AG20443 (cell line): ENCODE measurements at regions not wholly inside any gene's neighbourhood (a gene's known extent, or its start where the extent isn't known, plus 50 kb on each side); places are given as distances from the start of the nearest gene placed in this dataset.

ENCODE experiments used
- DNase-seq: peaks from one replicate; pipeline ENCODE4 v3.0.0; 2012; ENCODE audit warnings: low spot score, mixed read lengths

DNA sequence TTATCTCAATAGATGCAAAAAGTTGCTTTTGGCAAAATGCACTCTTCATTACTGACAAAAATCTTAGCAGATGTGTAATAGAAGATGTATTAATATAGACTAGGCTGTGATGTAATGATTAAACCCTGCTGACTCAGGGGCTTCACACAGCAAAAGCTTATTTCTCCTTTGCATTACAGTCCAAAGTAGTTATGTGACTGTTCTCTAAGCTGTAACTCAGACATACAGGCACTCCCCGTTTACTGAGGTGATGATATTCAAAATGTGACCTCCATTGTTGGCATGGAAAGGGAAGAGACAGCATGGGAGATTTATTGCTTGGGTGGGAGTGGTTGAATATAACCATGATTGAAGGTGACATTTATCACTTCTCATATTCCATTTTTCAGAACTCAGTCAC lies 331.5 kb downstream of the SNAPC1 start:
- no peak for DNase-seq

DNA sequence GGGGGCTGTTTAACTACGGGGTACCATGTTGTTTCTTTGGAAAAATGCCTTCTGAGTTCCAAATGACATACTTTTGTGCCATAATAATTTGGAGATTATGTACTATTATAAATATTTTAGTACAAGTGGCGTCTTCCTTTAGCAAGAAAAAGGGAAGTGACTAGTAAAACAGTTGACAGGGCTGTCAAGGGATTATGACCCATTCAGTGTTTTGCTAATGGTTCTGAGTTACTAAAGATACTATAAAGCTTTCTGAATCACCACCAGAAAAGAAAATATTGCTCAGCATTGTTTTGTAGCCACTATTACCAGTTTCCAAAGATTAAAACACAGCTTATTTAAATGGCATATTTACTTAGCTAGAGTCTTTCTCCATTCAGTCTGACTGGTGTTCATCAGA lies 334.9 kb downstream of the SNAPC1 start:
- no peak for DNase-seq

DNA sequence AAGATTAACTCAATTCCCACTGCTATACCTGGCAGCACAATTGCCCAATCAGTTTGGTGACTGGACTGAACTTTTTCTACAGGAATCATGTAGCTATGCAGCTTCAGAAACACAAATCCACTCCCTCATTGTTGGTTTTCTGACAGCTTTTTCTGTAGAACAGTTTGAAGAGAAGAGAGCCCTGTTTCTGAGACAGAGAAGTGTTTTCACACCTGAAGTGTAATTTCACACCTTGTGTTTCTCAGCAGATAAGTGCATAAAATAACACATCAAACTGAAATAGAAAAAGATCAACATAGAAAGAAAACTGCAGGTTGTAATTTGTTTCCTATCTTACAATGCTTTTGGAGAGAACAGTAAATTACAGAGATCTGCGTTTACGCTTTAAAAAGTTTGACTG lies 335.6 kb downstream of the SNAPC1 start:
- DNase-seq, result no peak

DNA sequence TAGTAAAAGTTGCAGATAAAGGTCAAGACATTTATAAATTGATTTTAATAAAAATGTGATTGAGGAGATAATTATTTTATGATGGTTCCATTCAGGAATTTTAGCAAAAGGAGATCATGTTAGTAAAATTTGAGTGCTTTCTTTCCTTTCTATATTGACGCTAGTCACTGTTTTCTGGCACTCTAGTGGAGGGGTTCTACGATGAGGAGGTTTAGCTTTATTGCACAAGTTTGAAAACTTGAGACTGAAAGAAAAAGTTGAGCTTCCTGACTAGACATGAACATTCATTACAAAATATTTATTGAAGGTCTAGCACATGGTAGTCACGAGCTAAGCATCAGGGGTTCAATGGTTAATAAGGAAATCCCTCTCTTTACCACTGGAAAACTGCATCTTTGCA lies 336.1 kb downstream of the SNAPC1 start:
- DNase-seq, result no peak

DNA sequence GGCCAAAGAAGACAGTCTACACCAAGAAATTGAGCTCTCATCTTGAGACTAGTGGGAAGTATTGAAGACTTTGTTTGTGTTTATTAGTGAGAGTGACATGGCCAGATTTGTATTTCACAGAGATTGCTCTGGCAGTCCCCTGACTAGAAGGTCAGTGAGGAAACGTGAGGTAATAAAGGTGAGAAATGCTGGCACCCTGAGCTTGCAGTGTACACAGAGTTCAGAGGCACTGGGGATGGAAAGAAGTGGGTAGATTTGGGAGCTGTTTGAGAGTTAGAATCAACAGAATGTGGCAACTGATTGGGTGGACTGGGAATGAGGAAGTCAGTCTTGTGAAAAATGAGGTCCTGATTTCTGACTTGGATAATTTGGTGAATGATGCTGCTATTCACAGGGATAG lies 336.9 kb downstream of the SNAPC1 start:
- DNase-seq, result no peak

DNA sequence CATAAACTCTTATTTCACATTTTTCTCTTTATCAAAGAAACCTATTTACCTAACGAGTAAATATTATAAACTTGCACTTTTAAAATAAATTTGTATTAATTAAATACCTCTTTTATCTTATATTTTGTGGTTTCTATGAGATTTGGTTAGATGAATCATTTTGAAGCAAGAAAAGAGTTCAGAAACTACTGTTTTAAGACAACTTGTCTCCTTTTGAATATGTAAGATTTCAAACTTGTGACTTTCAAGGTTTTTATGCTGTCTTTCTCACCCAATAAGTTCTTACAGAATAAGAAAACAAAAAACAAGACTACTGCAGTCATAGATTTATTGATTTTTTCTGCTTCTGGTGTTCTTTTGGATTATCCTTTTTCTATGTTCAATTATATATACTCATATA lies 339.0 kb downstream of the SNAPC1 start:
- no peak for DNase-seq

DNA sequence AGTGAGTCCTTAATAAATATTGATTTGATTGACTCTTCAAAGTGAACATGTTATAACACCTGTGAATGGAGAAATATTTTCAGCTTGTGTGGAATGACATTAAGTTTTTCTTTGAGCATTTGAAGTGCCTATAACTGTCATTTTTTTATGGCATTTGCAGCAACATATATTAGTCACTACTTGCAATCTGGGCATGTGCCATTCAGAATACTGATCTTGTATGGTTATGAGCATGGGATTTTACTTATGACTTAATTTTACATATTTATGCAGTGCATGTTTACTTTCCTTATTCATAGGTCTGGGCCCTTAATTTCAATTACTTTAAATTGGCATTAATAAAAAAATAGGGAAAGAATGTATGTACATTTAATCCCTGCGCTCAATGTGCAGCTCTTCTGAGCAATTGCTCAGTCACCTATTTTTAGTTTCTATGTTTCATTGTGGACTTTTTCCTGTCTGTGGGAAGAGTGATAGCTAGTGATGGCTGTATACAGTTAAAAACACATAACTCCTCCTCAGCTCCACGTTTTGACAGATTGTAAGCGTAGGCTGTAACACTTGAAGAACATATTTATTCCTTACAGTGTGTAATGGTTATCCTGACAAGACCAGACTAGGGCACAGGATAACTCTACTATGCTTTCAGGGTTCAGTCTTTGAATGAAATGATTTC lies 339.6 kb downstream of the SNAPC1 start:
- no peak for DNase-seq

DNA sequence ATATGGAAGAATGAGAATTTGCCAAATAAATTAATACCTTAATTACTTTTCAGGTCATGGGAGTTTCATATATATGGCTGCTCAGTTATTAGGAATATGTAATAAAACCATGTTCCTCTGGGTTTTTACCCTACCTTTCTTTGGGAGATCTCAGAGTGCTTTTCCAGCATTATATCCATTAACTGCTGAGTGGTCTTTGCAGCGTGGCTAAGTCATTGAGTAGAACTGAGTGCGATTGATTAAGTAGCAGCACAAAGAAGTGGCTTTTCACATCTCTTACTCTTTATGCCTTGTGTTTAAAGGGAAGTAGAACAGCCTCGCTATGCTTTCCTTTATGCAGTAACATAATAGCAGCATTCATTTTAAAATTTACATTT lies 340.1 kb downstream of the SNAPC1 start:
- no peak for DNase-seq

DNA sequence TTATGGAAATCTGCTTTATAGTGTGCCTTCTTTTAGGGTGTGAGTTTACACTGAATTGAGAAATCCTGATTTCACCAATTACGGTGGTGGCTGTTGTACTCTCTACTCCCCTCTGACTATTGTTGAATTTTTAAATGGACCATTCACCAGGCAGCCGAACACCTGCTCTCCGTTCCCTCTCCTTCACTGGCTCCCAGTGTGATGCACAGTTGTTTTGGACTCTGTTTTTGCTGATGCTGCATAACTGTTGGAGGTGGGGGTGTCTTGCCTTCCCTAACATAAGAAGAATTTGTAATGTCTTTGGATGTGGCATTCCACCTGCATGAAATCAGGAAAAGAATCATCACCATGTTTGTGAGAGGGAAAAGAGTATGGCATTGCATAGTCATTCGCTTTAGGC lies 341.2 kb downstream of the SNAPC1 start:
- no peak for DNase-seq

DNA sequence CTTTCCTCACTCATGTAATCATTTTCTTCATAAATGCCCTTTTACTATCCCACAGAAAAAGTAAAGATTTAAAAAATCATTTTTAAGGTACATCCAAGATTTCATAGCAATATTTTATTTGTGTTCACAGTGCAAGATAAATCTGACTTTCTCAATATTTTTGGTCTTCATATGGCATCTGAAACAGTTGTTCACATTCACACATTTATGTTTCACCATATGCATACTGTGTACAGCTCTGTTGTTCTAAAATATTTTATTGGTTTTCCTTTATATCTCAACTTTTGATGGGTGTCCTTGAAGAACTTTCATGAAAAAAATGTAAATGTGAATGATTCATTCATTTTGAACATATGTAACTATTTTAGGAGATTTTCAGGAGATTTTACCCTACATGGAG lies 348.7 kb downstream of the SNAPC1 start:
- DNase-seq, result no peak

DNA sequence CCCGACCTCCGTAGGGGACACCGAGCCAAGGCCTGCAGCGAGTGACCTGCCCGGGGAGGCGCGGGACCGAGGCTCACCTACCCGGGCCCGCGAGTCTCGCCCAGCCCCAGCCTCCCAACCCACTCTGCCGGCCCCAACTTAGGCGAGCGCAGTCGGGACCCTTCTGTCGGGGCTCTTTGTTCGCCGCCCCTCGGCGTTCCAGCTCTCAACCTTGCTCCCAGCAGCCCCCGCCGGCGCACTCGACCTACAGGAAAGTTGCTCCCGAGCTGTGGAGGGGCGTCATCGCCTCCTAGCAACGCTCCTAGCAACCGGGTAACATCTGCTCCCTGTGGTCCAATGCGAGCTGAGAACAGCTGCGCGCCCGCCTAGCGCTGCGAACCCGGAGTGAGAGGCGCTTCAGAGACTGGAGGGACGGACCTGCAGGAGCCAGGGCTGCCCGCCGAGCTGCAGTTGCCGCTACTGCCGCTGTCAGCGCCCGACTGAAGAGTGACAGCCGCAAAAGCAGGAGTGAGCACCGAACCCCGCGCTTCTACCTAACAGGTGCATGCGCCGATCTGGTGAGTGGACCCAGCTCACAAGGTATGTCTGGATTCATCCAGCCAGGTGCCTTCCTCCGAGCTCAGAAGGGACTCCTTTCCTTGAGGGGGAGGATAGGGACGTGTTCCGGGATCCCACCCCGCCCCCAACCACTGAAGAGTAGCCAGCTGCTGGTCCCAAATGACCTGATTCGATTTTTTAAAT lies 355.0 kb downstream of the SNAPC1 start:
- peak; percentile 63 for DNase-seq

DNA sequence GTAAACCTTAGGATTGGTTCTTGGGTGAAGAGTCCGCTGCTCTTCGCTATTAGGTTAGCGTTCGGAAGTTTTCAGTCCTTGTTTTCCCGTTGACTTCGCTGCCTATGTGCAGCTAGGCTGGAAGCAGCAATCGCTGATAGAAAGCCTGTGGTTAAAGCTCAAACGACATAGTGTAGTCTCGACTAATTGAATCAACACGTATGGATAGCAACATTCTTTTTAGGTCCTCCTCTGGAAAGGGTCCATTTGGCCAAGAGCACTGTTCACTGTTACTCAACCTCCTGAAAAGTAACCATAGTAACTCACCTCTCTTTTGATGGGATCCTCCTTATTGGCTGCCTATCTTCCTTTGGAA lies 355.5 kb downstream of the SNAPC1 start:
- no peak for DNase-seq

DNA sequence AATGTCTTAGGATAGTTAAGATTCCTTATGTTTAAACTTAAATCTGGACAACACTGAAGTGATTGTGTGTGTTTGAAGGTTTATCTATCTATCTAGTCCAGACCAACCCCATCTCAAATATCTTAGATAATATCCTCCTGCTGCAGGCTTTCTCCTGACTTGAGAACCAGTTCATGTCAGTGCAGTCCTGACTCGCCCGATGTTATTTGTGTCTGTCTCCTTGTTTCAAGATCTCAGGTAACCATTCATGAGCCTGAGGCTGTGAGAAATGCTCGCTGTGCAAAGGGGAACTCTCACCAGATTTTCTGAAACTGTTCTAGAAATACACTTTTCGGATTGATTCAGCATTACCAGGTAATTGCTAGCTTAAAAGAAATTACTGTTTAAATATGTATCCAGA lies 356.2 kb downstream of the SNAPC1 start:
- DNase-seq, result no peak

DNA sequence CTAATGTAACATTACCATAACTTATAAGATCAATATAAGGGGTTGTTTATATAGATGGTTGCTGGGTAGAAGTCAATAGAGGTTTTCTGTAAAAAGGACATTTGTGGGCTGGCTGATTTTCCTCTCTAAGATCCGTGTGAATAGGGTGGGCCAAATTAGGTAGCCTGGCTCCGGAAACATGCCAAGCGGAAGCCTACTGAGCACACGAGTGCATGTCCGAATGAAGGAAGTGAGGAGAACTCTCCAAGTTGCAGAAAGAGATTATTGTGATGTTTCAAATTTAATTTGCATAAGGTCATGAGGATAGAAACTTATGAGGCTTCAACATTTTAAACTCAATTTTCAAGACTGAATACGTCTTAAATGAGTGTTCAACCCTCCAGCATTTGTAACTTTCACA lies 356.7 kb downstream of the SNAPC1 start:
- DNase-seq, result no peak

DNA sequence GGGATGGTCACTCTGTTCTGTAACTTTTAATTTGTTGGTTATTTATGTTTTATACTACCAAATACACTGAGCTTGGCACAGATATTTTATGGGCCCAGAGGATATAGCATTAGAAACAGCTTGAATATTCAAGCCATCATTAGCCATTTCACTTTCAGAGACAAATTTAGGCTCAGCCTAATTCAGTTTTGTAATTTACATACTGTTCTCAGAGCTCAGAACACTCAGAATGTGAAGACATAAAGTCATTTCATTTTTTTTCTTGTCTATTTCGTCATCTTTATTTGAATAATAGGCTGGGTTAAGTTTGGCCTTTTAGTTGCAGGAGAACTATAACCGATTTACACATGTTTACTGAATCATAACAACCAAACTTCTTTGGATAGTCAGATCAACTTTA lies 361.7 kb downstream of the SNAPC1 start:
- DNase-seq, result no peak

DNA sequence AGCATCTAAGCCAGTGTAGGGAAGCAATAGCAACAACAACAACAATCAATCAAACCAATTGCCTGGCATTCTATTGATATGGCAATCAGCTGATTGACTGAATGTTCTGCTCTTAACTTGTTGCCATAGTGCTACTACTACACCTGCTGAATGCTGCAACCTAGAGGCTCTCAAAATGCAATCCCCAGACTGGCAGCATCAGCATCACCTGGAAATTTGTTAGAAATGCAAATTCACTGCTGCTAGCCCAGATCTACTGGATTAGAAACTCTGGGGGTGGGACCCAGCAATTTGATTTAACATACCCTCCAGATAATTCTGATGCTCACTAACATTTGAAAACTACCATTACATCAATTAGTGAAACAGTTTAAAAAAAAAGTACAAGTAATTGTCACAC lies 363.6 kb downstream of the SNAPC1 start:
- no peak for DNase-seq

DNA sequence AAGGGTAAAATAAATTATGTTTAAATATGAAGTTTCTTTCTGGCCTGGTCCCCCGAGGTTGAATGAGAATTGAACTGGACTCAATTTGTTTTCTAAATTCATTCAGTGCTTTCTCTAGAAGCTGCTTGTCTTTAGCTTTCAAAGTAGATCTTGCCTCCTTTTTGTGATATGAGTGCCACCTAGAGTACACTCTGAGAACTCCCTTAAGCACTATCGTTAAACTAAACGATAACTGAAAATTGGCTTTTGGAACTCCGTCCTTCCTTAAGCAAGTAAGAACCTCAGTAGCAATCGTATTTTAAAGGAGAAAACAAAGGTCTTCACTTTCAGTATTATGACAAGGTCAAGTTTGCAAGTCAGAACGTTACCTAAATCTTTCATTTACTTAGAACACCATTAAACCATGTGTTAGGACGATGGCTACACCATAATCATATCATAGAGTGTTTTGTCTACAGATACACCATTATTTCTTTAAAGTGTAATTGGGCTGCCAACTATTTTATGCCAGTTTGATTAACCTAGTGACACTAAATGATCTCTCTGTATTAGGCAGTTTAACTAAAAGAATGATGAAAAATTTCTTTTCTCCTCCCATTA lies 364.8 kb downstream of the SNAPC1 start:
- peak; percentile 40 for DNase-seq

DNA sequence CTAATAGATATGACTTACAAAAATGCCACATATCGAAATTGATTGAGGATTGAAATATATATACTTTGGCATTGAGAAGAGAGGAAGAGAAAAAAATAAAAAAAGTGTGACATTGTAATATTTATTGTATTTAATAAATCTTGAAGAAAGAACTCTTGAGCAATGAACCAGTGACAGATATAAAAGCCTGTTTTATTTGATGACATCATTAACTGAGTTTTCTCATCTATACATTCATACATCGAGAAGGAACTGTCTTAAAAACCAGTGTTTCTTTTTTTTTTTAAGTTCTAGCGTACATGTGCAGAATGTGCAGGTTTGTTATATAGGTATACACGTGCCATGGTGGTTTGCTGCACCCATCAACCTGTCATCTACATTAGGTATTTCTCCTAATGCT lies 368.2 kb downstream of the SNAPC1 start:
- DNase-seq, result no peak

DNA sequence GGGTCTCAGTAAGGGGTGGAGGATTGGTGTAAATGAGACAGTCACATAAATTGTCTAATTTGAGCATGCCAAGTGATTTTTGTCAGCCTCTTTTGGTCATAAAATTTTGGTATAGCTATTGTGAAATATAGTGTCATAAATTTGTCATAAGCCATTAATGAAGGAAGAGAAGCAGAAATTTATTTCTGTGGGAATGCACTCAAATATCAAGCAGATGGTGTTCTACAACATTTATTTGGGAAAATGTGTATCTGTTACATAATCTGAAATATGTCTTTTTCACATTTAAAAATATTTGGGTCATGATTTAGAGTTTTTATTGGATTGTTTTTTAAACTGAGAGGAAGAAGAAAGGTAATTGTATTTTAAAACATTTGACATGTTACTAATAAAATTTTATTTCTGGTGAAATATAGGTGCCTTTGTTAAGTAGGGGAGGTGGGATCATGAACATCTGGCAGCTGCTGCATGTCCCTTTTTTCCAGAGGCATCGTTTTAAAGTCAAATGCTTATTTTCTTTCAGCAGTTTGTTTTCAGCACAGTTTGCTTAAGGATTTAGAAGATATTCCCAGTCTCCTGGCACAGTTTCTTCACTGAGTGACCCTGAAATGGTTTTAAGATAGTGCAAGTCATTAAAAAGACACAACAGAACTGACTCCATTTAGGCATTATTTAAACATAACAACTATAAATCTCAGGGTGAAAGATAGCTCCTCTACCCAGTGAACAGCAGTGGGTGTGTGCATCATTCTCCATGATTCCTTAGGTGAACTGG lies 371.7 kb downstream of the SNAPC1 start:
- DNase-seq, result no peak

DNA sequence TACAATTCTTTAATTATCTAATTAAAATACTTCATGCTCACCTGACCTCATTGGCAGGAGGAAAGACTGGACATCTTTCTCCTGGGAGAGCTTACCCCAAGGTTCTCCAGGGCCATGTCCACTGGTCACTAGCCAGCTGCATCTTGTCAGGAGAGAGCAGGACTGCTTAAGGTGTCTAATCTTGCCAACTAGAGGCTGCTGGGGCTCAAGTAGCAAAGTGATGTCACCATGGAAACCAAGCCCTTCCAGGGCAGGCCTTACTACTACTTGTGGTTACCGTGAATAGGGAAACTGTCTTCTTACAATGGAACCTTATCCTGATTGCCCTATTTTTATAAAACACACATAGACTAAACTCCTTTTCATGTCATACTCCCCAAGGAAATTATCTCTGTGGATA lies 376.4 kb downstream of the SNAPC1 start:
- no peak for DNase-seq

DNA sequence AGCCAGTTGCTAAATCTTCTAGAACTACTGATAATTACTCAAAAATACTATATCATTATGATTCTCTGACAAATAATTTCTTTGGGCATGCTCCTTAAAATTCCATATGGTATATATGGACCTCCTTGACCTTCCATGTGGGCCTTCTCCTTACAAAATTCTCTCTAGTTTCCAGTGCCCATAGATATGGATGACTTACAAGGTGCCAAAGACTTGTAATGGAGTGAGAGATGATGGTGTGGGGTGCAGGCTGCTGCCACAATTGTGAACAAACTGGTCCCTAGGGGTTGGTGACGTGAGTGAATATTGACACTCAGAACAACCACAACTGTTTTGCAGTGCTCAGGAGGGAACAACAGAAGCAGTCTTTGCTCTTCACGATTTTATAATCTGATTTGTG lies 378.9 kb downstream of the SNAPC1 start:
- DNase-seq, result no peak

DNA sequence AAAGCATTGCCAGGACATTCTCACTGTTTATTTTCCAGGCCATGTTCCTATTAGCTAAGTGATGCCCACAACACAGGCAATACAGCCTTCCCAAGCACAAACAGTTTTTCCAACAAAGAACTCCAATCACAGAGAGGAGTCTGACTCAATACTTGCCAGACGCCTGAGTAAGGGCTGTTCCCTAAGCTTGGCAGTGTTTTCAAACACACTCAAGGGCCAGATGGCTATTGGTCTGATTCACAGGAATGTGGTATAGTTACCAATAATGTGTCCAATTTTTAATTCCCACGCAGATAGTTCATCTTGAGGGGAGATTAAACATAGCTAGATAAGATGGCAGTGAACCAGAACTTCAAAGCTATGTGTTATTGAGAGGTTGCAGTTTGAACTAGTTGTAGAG lies 381.0 kb downstream of the SNAPC1 start:
- peak; percentile 30 for DNase-seq

DNA sequence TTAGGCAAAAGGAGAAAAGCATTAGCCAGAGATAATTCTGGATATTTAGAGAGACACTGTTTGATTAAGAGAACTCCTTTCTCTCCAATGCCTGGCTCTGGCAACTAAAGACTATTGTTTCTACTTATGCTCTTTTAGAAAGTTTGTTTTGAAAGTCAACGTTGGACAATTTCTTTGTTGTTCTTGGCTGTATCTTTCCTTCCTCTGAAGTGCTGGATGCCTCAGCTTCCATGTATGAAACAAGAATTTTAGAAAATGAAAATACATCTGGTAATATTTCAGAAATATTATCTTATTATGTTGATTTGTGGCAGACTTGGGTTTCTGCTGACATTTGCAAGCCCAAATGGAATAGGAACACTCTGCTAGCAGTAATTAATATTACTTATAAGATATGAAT lies 382.6 kb downstream of the SNAPC1 start:
- DNase-seq, result no peak
